Kidney (tissue), 13 donors: ENCODE measurements at regions not wholly inside any gene's neighbourhood (a gene's known extent, or its start where the extent isn't known, plus 50 kb on each side); places are given as distances from the start of the nearest gene placed in this dataset.

ENCODE experiments used
- DNase-seq, 5 donors: peaks; one replicate each; pipeline ENCODE4 v3.0.0-alpha.2; 2013 to 2020
- FAIRE-seq: peaks from 2 replicates; lab custom pipeline; 2012; peaks lifted over from hg19 to GRCh38; lab: Jason Lieb, UNC
- H3K27ac ChIP-seq, 2 donors: one replicate each; pipeline ENCODE4 v1.7.0; 2013; ENCODE audit warnings: low read depth in 2 of 2, low read length in 2 of 2, inconsistent platforms in 1 of 2
- H3K27me3 ChIP-seq: one replicate; pipeline ENCODE4 v1.7.1; 2013; ENCODE audit warnings: low read length, inconsistent platforms; ENCODE audit not compliant: control insufficient read depth, insufficient read depth
- H3K36me3 ChIP-seq, 3 donors: one replicate each; pipeline versions ENCODE4 v1.7.0 to v1.7.1; 2013; ENCODE audit warnings: low read length in 3 of 3, control low read depth in 1 of 3, inconsistent platforms in 1 of 3; ENCODE audit not compliant: insufficient read depth in 3 of 3, control insufficient read depth in 2 of 3
- H3K4me1 ChIP-seq, 3 donors: one replicate each; pipeline versions ENCODE4 v1.7.0 to v1.7.1; 2013; ENCODE audit warnings: low read length in 3 of 3, inconsistent platforms in 1 of 3, low read depth in 1 of 3; ENCODE audit not compliant: control insufficient read depth in 2 of 3, insufficient read depth in 2 of 3
- H3K4me3 ChIP-seq, 3 donors: one replicate each; pipeline versions ENCODE4 v1.7.0 to v1.8.1; 2013; ENCODE audit warnings: low read length in 3 of 3, control low read depth in 1 of 3, inconsistent platforms in 1 of 3
- H3K9ac ChIP-seq, 3 donors: one replicate each; pipeline versions ENCODE4 v1.7.0 to v1.7.1; 2013; ENCODE audit warnings: low read length in 3 of 3, control low read depth in 1 of 3, inconsistent platforms in 1 of 3
- H3K9me3 ChIP-seq, 3 donors: one replicate each; pipeline versions ENCODE4 v1.7.0 to v1.7.1; 2013; ENCODE audit warnings: low read length in 3 of 3, control low read depth in 1 of 3, inconsistent platforms in 1 of 3; ENCODE audit not compliant: control insufficient read depth in 2 of 3, insufficient read depth in 1 of 3
- CTCF ChIP-seq: IDR thresholded peaks from 3 replicates; pipeline ENCODE4 v1.5.1; 2012; ENCODE audit warnings: mild to moderate bottlenecking, moderate library complexity, borderline replicate concordance; ENCODE audit not compliant: insufficient read depth; ENCODE audit errors: extremely low read depth
- intact Hi-C: fragments of 100-400 bp; cut with DNase I; formaldehyde crosslinking; loops from one replicate; pipeline ENCODE4 v1.11.1; 2022
- donor health status: control.
- donor health status: control.
- donor health status: control.
- donor health status: control.
- donor health status: control.
- donor health status: DM: yes; HTN: yes; CAD: no.
- donor health status: Normal renal cell carcinoma (clear cell type).

GRCh38 chr12:131331148-131331750, 377.5 kb downstream of the ADGRD1 start:
- Histone ChIP-seq H3K9me3 (no peaks in the 10 kb centered on the region), H3K4me3 (no peak overlapping the region), H3K9ac (no peak overlapping the region), H3K27ac (no peak overlapping the region), H3K36me3 (no peaks in the 10 kb centered on the region), H3K4me1 (no peaks in the 10 kb centered on the region), H3K27me3 (no peaks in the 10 kb centered on the region)
- FAIRE-seq: no peak
- TF ChIP-seq CTCF: no peak
- no peak for DNase-seq
- intact Hi-C loops: no loop called here

- no peaks in the 10 kb centered on the region for H3K27me3 ChIP-seq
- H3K27ac ChIP-seq: no peak overlapping the region
- H3K4me1 ChIP-seq: no peaks in the 10 kb centered on the region
- DNase-seq: no peak
- no peak for TF ChIP-seq CTCF
- intact Hi-C loops: no loop called here
- FAIRE-seq: no peak
- no peak overlapping the region for H3K4me3 ChIP-seq
- H3K9me3 ChIP-seq: no peaks in the 10 kb centered on the region
- no peaks in the 10 kb centered on the region for H3K36me3 ChIP-seq
- no peak overlapping the region for H3K9ac ChIP-seq
These were observed 378.5 kb downstream of the ADGRD1 start for GRCh38 chr12:131332224-131332623.

GRCh38 chr12:131333136-131333535, 377.8 kb upstream of the SFSWAP start:
- Histone ChIP-seq H3K9ac (no peak overlapping the region), H3K36me3 (no peaks in the 10 kb centered on the region), H3K4me1 (no peaks in the 10 kb centered on the region), H3K27ac (no peak overlapping the region), H3K4me3 (no peak overlapping the region), H3K27me3 (no peaks in the 10 kb centered on the region), H3K9me3 (no peaks in the 10 kb centered on the region)
- TF ChIP-seq CTCF: no peak
- FAIRE-seq: no peak
- no peak for DNase-seq
- intact Hi-C loops: no loop called here
